HUDEP-2 (cell line): ENCODE measurements at regions not wholly inside any gene's neighbourhood (a gene's known extent, or its start where the extent isn't known, plus 50 kb on each side); places are given as distances from the start of the nearest gene placed in this dataset.
"Not testable (repeated sequence)": the region's sequence is repeated elsewhere in the genome, so short reads cannot be mapped to it uniquely, and the experiment has no call there.

ENCODE experiments used
- DNase-seq, 76 experiments: peaks; one replicate each; lab custom pipeline; 2025; ENCODE audit not compliant: unreplicated experiment in 76 of 76; lab: John Stamatoyannopoulos, UW

- DNase-seq: peak in 2 of 76 experiments; percentile 0
These were observed 106.2 kb upstream of the KLF8 start for GRCh38 chrX:56125946-56126345.

GRCh38 chrX:56130031-56130430 is 102.1 kb upstream of the KLF8 start:
- no peak for DNase-seq

- DNase-seq: no peak
These were observed 101.7 kb upstream of the KLF8 start for GRCh38 chrX:56130436-56130835.

GRCh38 chrX:56164135-56164534 is 68.0 kb upstream of the KLF8 start:
- DNase-seq: not testable (repeated sequence)
